ENCODE measurements at regions not wholly inside any gene's neighbourhood (a gene's known extent, or its start where the extent isn't known, plus 50 kb on each side); places are given as distances from the start of the nearest gene placed in this dataset.
A peak's percentile ranks its signal among the peaks of the same experiment; 100 is the strongest.

GRCh38 chr6:137802408-137803182 is 64.5 kb upstream of the TNFAIP3 start:
- H3K4me1 ChIP-seq = peaks cover 24% of the 10 kb centered on the region
- no peak overlapping the region for H3K27ac ChIP-seq
- H3K36me3 ChIP-seq = no peaks in the 10 kb centered on the region
- no peak for DNase-seq (ENCODE audit: low spot score in 2 of 2)
- TF ChIP-seq POLR2AphosphoS5 (IDR thresholded peaks at IDR 0.05) = no peak
- TF ChIP-seq POLR2A (IDR thresholded peaks at IDR 0.05) = no peak
- no peak for TF ChIP-seq EP300 (IDR thresholded peaks at IDR 0.05)
- H3K27me3 ChIP-seq = no peaks in the 10 kb centered on the region
- H3K4me3 ChIP-seq = no peak overlapping the region
- 95% methylated on average over 8 of the region's 8 CpGs for whole genome bisulfite sequencing
- H3K9me3 ChIP-seq = no peaks in the 10 kb centered on the region

DNA sequence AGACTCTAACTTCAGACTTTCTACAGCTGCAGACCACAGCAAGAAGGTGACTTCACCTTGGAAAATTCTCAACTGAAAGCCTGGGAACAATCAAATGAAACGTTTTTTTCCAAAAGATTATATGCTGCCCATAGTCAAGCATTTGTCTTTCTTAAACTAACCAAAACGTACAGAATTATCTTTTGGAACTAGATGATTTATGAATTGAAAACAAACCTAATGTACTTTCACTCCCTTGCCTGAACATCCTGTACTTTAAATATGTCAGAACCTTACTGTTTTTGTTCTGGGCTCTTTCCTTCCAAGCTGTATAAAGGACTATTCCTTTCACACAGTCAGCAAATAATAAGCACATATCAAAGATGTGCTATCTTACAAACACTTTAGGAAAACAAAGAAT is 62.4 kb upstream of the TNFAIP3 start:
- DNase-seq (ENCODE audit: low spot score in 2 of 2) = no peak
- no peak for TF ChIP-seq CTCF (IDR thresholded peaks at IDR 0.05)
- no peak for TF ChIP-seq EP300 (IDR thresholded peaks at IDR 0.05)
- no peak for TF ChIP-seq POLR2A (IDR thresholded peaks at IDR 0.05)
- no peak for TF ChIP-seq POLR2AphosphoS5 (IDR thresholded peaks at IDR 0.05)
- H3K4me3 ChIP-seq = no peak overlapping the region
- H3K27ac ChIP-seq = peak overlapping the region; percentile 54
- H3K4me1 ChIP-seq = peaks cover 31% of the 10 kb centered on the region
- H3K27me3 ChIP-seq = no peaks in the 10 kb centered on the region
- H3K9me3 ChIP-seq = no peaks in the 10 kb centered on the region
- 24% methylated on average over 2 of the region's 2 CpGs for WGBS
- H3K36me3 ChIP-seq = no peaks in the 10 kb centered on the region

DNA sequence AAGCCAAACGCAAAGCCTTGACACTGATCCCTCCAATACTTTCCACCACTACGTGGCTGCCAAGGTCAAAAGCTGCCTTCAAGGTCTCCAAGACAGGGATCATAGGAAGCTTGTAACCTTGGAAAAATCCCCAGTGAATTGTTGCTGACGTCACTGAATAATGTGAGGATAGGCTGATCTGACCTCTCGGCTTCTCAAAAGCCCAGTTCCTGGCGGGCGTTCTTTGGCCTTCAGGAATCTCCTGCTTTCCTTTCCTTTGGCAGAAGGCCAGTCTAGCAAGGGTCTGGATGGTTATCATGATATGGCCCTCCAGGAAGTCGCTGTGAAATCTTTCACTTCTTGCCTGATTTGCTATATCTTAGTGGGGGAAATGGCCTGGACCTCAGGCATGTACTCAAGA is 61.4 kb upstream of the TNFAIP3 start:
- no peak for DNase-seq (ENCODE audit: low spot score in 2 of 2)
- Histone ChIP-seq H3K9me3 (no peaks in the 10 kb centered on the region), H3K36me3 (no peaks in the 10 kb centered on the region), H3K4me1 (peaks cover 27% of the 10 kb centered on the region), H3K4me3 (no peak overlapping the region), H3K27ac (peak overlapping the region; percentile 40), H3K27me3 (no peaks in the 10 kb centered on the region)
- TF ChIP-seq EP300 (IDR thresholded peaks at IDR 0.05) (no peak), CTCF (IDR thresholded peaks at IDR 0.05) (no peak), POLR2A (IDR thresholded peaks at IDR 0.05) (no peak), POLR2AphosphoS5 (IDR thresholded peaks at IDR 0.05) (no peak)
- 85% methylated on average over 7 of the region's 7 CpGs for WGBS

- Histone ChIP-seq H3K4me1 (peaks cover 42% of the 10 kb centered on the region), H3K9me3 (no peaks in the 10 kb centered on the region), H3K27me3 (no peaks in the 10 kb centered on the region), H3K27ac (no peak overlapping the region), H3K36me3 (no peaks in the 10 kb centered on the region), H3K4me3 (no peak overlapping the region)
- no peak for TF ChIP-seq EP300 (IDR thresholded peaks at IDR 0.05)
- TF ChIP-seq CTCF (IDR thresholded peaks at IDR 0.05) = no peak
- TF ChIP-seq POLR2AphosphoS5 (IDR thresholded peaks at IDR 0.05) = no peak
- no peak for TF ChIP-seq POLR2A (IDR thresholded peaks at IDR 0.05)
- DNase-seq (ENCODE audit: low spot score in 2 of 2) = no peak
- WGBS = 95% methylated on average over 5 of the region's 5 CpGs
Observed at GRCh38 chr6:137806914-137807682, 60.0 kb upstream of the TNFAIP3 start.

- no peak for DNase-seq (ENCODE audit: low spot score in 2 of 2)
- Histone ChIP-seq H3K4me3 (no peak overlapping the region), H3K27ac (no peak overlapping the region), H3K36me3 (no peaks in the 10 kb centered on the region), H3K27me3 (no peaks in the 10 kb centered on the region), H3K9me3 (no peaks in the 10 kb centered on the region), H3K4me1 (peaks cover 47% of the 10 kb centered on the region)
- TF ChIP-seq CTCF (IDR thresholded peaks at IDR 0.05) (no peak), POLR2AphosphoS5 (IDR thresholded peaks at IDR 0.05) (no peak), EP300 (IDR thresholded peaks at IDR 0.05) (no peak), POLR2A (IDR thresholded peaks at IDR 0.05) (no peak)
Observed at GRCh38 chr6:137808191-137808590, 58.9 kb upstream of the TNFAIP3 start.
